BE2C (cell line): ENCODE measurements at regions not wholly inside any gene's neighbourhood (a gene's known extent, or its start where the extent isn't known, plus 50 kb on each side); places are given as distances from the start of the nearest gene placed in this dataset.

Experiments used
- DNase-seq: peaks from one replicate; pipeline ENCODE4 v3.0.0-alpha.2; 2020
- H3K27me3 ChIP-seq: fragments of 250-450 bp; sonication (Bioruptor Pico); 2 replicates; pipeline ENCODE4 v1.5.1; 2020; ENCODE audit warnings: mild to moderate bottlenecking
- H3K36me3 ChIP-seq: fragments of 250-450 bp; sonication (Bioruptor Pico); 2 replicates; pipeline ENCODE4 v1.5.1; 2020; ENCODE audit warnings: mild to moderate bottlenecking
- H3K4me1 ChIP-seq: fragments of 250-450 bp; sonication (Bioruptor Pico); 2 replicates; pipeline ENCODE4 v1.5.1; 2020
- H3K4me3 ChIP-seq: 2 replicates; pipeline ENCODE4 v1.5.1; 2011; ENCODE audit warnings: low read depth, low read length
- H3K9me3 ChIP-seq: fragments of 250-450 bp; sonication (Bioruptor Pico); 2 replicates; pipeline ENCODE4 v1.5.1; 2020
- TF ChIP-seq, protein P1 (sequence below): IDR thresholded peaks from 2 replicates; pipeline ENCODE4 v1.5.1; 2012; ENCODE audit warnings: mild to moderate bottlenecking, low read depth, low read length

DNA sequence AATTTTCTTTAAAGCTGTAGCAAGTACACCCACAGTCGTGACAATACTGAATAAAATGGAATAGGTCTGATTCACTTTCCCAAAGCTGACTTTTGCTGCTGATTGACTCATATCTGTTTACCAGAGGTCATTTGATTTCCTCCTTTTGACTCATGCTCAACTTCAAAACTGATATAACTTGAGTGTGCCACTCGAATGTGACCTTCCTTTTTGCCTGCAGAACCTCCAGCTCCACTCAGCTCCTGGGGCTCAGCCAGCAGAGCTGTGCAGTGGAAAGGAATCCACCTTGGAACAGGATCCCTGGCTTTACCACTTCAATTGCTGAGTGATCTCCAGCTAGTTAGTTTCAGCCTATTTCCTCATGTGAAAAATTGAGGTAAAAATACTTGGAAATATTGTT, 84.1 kb downstream of the FEM1C start:
- Histone ChIP-seq H3K4me1 (no peaks in the 10 kb centered on the region), H3K4me3 (no peak overlapping the region), H3K9me3 (no peaks in the 10 kb centered on the region), H3K27me3 (peaks cover 14% of the 10 kb centered on the region), H3K36me3 (no peaks in the 10 kb centered on the region)
- TF ChIP-seq, protein P1, sequence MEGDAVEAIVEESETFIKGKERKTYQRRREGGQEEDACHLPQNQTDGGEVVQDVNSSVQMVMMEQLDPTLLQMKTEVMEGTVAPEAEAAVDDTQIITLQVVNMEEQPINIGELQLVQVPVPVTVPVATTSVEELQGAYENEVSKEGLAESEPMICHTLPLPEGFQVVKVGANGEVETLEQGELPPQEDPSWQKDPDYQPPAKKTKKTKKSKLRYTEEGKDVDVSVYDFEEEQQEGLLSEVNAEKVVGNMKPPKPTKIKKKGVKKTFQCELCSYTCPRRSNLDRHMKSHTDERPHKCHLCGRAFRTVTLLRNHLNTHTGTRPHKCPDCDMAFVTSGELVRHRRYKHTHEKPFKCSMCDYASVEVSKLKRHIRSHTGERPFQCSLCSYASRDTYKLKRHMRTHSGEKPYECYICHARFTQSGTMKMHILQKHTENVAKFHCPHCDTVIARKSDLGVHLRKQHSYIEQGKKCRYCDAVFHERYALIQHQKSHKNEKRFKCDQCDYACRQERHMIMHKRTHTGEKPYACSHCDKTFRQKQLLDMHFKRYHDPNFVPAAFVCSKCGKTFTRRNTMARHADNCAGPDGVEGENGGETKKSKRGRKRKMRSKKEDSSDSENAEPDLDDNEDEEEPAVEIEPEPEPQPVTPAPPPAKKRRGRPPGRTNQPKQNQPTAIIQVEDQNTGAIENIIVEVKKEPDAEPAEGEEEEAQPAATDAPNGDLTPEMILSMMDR = no peak
- no peak for DNase-seq

DNA sequence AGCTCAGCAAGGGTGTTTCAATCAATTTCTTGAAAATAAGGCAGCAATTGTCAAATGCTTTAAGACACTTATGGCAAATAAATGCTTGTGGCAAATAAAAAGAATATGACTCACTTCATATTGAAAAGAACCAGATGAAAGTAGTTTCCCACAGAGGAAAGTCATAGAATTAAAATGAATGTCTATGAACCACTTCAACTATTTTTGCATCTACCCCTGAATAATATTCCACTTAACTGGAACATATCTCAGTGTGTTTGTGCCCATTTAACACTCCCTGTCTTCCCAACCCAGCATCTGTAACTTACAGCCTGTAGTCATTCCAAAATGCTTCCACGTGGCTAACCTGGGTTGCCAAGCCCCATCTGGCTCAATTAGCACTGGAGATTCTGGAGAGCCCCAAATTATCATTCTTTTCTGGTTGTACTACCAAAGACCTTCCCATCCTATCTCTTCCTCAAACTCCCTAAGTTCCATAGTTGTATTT, 84.7 kb downstream of the FEM1C start:
- no peaks in the 10 kb centered on the region for H3K9me3 ChIP-seq
- H3K27me3 ChIP-seq = peaks cover 14% of the 10 kb centered on the region
- no peaks in the 10 kb centered on the region for H3K36me3 ChIP-seq
- TF ChIP-seq, protein P1 = no peak
- H3K4me1 ChIP-seq = no peaks in the 10 kb centered on the region
- no peak overlapping the region for H3K4me3 ChIP-seq
- DNase-seq = no peak

DNA sequence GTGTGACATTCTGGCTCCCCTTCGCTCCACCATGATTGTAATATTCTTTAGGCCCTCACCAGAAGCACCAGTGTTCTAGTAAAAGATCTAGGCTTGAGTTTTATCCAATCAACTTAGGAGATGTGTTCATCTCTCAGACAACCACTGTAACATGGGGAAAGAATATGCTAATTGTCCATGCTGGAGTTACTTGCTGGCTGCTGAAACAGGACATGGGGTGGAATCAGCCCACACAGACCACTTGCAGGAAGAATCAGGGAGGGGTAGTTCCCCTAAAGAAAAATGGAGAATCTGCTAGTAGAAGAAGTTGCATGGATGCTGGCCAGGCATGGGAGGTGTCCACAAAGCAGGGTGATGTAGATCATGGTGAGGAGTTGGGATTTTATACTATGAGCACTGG, 86.2 kb downstream of the FEM1C start:
- DNase-seq = no peak
- no peaks in the 10 kb centered on the region for H3K4me1 ChIP-seq
- TF ChIP-seq, protein P1 = no peak
- H3K36me3 ChIP-seq = no peaks in the 10 kb centered on the region
- no peaks in the 10 kb centered on the region for H3K9me3 ChIP-seq
- no peak overlapping the region for H3K4me3 ChIP-seq
- peaks cover 14% of the 10 kb centered on the region for H3K27me3 ChIP-seq

DNA sequence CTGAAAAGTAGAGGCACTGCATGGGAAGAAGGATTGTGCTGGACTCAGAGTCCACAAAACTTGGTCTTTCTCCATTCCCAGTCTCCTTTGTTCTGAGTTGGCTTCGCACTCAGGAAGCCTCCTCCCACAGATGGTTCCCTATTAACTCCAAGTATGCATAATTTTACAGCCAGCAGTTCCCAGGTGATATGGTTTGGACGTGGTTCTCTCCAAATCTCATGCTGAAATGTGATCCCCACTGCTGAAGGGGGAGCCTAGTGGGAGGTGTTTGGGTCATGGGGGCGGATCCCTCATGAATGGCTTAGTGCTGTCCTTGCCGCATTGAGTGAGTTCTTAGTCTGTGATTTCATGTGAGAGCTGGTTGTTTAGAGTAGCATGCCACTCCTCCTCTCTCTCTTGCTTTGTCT, 86.6 kb downstream of the FEM1C start:
- no peak for DNase-seq
- TF ChIP-seq, protein P1 = no peak
- H3K4me1 ChIP-seq = no peaks in the 10 kb centered on the region

DNA sequence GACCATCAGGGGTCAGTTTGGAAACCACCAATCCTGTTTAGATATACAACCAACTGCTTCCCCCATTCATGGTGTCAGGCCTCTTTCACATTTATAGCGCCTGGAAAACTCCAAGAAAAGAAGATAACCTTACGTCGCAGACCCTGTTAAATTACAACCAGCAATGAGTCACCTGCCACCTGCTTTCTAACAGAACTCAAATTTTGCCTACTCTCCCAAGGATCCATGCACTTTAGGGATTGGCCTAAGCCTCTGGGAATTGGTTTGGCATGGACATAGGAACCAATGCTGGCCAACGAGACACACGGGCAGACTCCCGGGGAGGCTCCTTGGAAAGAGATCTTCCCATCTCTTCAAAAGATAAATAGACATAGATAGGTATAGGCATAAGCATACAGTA, 87.0 kb downstream of the FEM1C start:
- Histone ChIP-seq H3K9me3 (no peaks in the 10 kb centered on the region), H3K4me1 (no peaks in the 10 kb centered on the region), H3K4me3 (no peak overlapping the region), H3K27me3 (peaks cover 14% of the 10 kb centered on the region), H3K36me3 (no peaks in the 10 kb centered on the region)
- DNase-seq = no peak
- TF ChIP-seq, protein P1 = no peak

More for the DNA sequence above, 86.6 kb downstream of the FEM1C start:
- H3K27me3 ChIP-seq = peaks cover 14% of the 10 kb centered on the region
- no peaks in the 10 kb centered on the region for H3K9me3 ChIP-seq
- no peak overlapping the region for H3K4me3 ChIP-seq
- H3K36me3 ChIP-seq = no peaks in the 10 kb centered on the region

DNA sequence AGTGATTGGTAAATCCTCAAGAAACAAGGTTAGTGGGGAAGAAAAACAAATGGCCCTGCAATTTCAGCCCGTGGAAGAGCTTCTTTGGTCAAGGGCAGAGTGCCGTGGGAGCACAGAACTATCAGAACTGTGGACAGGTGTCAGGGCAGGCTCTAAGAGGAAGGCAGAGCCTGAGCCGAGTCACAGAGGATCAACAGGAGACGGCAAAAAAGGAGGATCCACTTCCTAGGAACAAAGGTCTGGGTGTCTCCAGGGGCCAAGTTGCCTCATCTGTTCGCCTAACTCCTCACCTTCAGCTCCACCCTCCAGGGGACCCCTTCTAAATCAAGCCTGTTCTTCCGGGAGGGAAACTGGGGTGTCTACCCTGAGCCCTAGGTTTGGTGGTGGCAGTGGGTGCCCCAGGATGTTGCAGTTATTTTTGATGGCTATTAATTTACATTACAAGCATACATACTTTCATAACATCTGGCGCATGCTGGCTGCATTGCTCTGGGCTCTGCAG, 88.0 kb downstream of the FEM1C start:
- no peak overlapping the region for H3K4me3 ChIP-seq
- no peak for DNase-seq
- no peaks in the 10 kb centered on the region for H3K4me1 ChIP-seq
- TF ChIP-seq, protein P1 = no peak
- no peaks in the 10 kb centered on the region for H3K9me3 ChIP-seq
- H3K27me3 ChIP-seq = peaks cover 14% of the 10 kb centered on the region; the same call in 1 of the 2 replicates
- H3K36me3 ChIP-seq = no peaks in the 10 kb centered on the region
